Peyer's patch (tissue), 4 donors: ENCODE measurements at regions not wholly inside any gene's neighbourhood (a gene's known extent, or its start where the extent isn't known, plus 50 kb on each side); places are given as distances from the start of the nearest gene placed in this dataset.

Experiments
- POLR2A ChIP-seq, 2 donors: fragments of 450-650 bp; IDR thresholded peaks; one replicate each; pipeline ENCODE4 v1.5.1; 2017; ENCODE audit warnings: antibody characterized with exemption in 2 of 2, mild to moderate bottlenecking in 2 of 2, moderate library complexity in 2 of 2
- TF ChIP-seq, protein P1 (sequence below), 6 experiments: fragments of 450-650 bp in 4 of 6; fragments of 200-600 bp in 2 of 6; sonication (generic) in 1 of 6; IDR thresholded peaks; one replicate each; pipeline ENCODE4 v1.5.1; 2017 to 2019; ENCODE audit warnings: antibody characterized with exemption in 6 of 6, mild to moderate bottlenecking in 3 of 6, moderate library complexity in 1 of 6

DNA sequence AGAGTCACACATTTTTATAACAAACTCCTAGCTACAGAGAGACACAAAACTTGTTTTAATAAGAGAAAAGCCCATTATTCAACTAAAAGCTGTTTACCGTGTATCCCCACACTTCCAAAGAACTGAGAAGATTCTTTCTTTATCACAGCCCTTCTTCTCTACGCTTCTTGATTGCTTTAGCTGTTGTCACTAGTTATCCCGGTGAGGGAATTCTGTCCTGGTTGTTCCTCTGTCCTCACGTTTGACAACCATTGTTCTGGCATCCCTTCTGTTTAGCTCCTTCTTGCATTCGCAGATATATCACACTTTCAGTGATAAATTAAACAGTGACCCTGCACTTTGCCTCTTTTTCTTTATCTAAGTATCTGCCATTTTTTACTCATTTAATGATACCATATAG lies 1035.1 kb upstream of the PCDH20 start:
- TF ChIP-seq, protein P1, sequence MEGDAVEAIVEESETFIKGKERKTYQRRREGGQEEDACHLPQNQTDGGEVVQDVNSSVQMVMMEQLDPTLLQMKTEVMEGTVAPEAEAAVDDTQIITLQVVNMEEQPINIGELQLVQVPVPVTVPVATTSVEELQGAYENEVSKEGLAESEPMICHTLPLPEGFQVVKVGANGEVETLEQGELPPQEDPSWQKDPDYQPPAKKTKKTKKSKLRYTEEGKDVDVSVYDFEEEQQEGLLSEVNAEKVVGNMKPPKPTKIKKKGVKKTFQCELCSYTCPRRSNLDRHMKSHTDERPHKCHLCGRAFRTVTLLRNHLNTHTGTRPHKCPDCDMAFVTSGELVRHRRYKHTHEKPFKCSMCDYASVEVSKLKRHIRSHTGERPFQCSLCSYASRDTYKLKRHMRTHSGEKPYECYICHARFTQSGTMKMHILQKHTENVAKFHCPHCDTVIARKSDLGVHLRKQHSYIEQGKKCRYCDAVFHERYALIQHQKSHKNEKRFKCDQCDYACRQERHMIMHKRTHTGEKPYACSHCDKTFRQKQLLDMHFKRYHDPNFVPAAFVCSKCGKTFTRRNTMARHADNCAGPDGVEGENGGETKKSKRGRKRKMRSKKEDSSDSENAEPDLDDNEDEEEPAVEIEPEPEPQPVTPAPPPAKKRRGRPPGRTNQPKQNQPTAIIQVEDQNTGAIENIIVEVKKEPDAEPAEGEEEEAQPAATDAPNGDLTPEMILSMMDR (IDR thresholded peaks at IDR 0.05) = no peak
- no peak for TF ChIP-seq POLR2A (IDR thresholded peaks at IDR 0.05)
